ENCODE measurements at regions not wholly inside any gene's neighbourhood (a gene's known extent, or its start where the extent isn't known, plus 50 kb on each side); places are given as distances from the start of the nearest gene placed in this dataset.

GRCh38 chr7:25659841-25660240, 431.6 kb upstream of the NPVF start:
- Histone ChIP-seq H3K4me1 (ENCODE audit: low read depth) (peaks cover 6% of the 10 kb centered on the region), H3K4me3 (no peak overlapping the region), H3K9me3 (no peaks in the 10 kb centered on the region), H3K36me3 (ENCODE audit: low read depth) (no peaks in the 10 kb centered on the region)
- ATAC-seq (no peak), DNase-seq (no peak)
- intact Hi-C loops (cut with DNase I, micrococcal nuclease) = no loop called here
- TF ChIP-seq, protein P1, sequence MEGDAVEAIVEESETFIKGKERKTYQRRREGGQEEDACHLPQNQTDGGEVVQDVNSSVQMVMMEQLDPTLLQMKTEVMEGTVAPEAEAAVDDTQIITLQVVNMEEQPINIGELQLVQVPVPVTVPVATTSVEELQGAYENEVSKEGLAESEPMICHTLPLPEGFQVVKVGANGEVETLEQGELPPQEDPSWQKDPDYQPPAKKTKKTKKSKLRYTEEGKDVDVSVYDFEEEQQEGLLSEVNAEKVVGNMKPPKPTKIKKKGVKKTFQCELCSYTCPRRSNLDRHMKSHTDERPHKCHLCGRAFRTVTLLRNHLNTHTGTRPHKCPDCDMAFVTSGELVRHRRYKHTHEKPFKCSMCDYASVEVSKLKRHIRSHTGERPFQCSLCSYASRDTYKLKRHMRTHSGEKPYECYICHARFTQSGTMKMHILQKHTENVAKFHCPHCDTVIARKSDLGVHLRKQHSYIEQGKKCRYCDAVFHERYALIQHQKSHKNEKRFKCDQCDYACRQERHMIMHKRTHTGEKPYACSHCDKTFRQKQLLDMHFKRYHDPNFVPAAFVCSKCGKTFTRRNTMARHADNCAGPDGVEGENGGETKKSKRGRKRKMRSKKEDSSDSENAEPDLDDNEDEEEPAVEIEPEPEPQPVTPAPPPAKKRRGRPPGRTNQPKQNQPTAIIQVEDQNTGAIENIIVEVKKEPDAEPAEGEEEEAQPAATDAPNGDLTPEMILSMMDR (IDR thresholded peaks at IDR 0.05) = no peak

DNA sequence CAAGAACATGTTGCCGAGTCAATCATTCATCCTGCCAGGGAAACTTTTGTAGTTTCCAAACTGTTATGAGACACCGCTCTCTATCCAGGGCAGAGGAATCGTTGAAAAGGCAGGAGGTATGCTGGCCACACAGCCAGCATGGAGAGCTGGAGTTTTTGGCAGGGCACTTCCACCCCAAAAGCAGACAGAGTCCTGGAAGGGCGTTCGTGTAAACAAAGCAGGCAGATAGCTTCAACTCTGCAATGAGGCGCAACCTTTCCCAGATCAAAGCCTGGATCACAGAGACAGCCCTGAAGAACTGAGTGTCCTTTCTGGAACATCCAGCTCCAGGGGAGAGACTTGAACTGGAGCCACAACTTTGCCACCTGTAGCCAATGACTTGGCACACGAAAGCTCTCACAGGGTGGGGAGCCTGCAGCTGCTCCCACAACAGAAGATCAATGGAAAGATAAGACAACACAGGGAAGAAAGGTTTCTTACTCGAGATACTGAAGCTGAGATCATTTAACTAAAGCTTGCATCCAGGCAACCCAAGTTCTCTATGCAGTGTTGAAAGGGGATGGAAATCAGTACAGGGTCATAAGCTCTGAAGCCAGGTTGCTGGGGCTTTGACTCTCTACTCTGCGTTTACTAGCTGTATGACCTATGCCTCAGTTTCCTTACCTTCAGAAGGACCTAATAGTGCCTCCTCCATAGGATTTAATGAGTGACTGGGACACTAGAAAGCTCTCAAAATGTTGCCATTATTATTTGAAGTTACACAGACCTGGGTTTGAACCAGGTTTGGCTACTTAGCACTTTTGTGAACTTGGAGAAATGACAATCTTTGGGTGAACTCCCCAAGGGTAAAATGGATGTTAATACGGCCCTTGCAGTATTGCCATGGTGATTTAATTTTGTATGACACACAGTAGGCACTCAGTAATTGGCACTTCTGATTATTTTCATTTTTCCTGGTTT, 434.8 kb upstream of the NPVF start:
- no peaks in the 10 kb centered on the region for H3K9me3 ChIP-seq
- TF ChIP-seq, protein P1 (IDR thresholded peaks at IDR 0.05) = no peak
- H3K4me1 ChIP-seq (ENCODE audit: low read depth) = peaks cover 6% of the 10 kb centered on the region
- no peaks in the 10 kb centered on the region for H3K36me3 ChIP-seq (ENCODE audit: low read depth)
- peak in 1 of 3 donors; percentile 29 for DNase-seq
- ATAC-seq = peak; percentile 73
- H3K4me3 ChIP-seq = no peak overlapping the region
- intact Hi-C loops (cut with DNase I, micrococcal nuclease) = no loop called here

DNA sequence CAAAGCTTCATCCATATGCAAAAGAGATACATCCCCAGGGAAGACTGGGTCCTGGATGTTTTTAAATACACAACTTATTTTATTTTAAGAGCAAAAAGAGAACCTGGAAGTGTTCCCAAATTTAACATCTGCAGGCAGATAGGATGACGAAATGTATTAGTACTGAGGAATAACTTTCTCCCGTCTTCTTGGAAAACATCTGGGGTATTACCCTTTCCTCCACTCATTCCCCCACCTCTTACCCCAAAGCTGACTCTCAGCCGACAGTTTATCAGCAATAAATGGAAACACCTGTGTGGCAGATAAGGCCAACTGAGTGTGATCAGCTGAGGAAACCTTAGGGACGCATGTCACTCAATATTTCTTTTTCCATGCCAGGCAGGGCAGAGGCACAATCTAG, 435.6 kb upstream of the NPVF start:
- Histone ChIP-seq H3K9me3 (no peaks in the 10 kb centered on the region), H3K36me3 (ENCODE audit: low read depth) (no peaks in the 10 kb centered on the region), H3K4me1 (ENCODE audit: low read depth) (peaks cover 6% of the 10 kb centered on the region), H3K4me3 (no peak overlapping the region)
- intact Hi-C loops (cut with DNase I, micrococcal nuclease) = no loop called here
- no peak for DNase-seq
- ATAC-seq = peak; percentile 57
- TF ChIP-seq, protein P1 (IDR thresholded peaks at IDR 0.05) = no peak

DNA sequence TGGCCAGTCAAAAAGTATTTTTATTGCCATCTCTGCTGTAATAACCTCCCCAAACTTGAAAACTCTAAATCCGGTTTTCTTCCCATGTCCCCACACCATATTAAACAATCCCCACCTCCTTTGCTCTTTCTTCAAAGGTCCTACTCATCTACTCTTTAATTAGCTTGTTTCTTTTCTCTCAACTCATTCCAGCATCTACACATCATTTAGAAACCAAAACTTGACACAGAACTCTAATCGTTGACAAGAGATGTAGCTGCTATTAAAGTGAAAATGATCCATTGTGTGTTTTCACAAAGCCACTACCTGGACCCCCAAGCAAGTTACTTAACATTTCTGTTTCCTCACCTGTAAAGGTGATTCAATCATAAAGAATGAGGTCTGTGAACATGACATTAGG, 436.3 kb upstream of the NPVF start:
- intact Hi-C loops (cut with DNase I, micrococcal nuclease) = no loop called here

GRCh38 chr7:25665374-25665773, 437.1 kb upstream of the NPVF start:
- DNase-seq = peak in 1 of 3 donors; percentile 16
- TF ChIP-seq, protein P1 (IDR thresholded peaks at IDR 0.05) = no peak
- intact Hi-C loops (cut with DNase I, micrococcal nuclease) = no loop called here
- no peaks in the 10 kb centered on the region for H3K9me3 ChIP-seq
- no peak overlapping the region for H3K4me3 ChIP-seq
- ATAC-seq = peak; percentile 10
- H3K4me1 ChIP-seq (ENCODE audit: low read depth) = peaks cover 14% of the 10 kb centered on the region
- no peaks in the 10 kb centered on the region for H3K36me3 ChIP-seq (ENCODE audit: low read depth)

More for the DNA sequence above, 436.3 kb upstream of the NPVF start:
- peaks cover 9% of the 10 kb centered on the region for H3K4me1 ChIP-seq (ENCODE audit: low read depth)
- TF ChIP-seq, protein P1 (IDR thresholded peaks at IDR 0.05) = no peak
- no peak for DNase-seq
- H3K36me3 ChIP-seq (ENCODE audit: low read depth) = no peaks in the 10 kb centered on the region
- no peak for ATAC-seq
- no peak overlapping the region for H3K4me3 ChIP-seq
- no peaks in the 10 kb centered on the region for H3K9me3 ChIP-seq
